Activated CD4-positive, alpha-beta T cell treated with anti-CD3 and anti-CD28 coated beads, Interleukin-10, Interleukin-2, amounts not matched to agents 100 ng/mL and 50 ng/mL, durations not matched to agents 16 hours and 8 hours (primary cell): ENCODE measurements at regions not wholly inside any gene's neighbourhood (a gene's known extent, or its start where the extent isn't known, plus 50 kb on each side); places are given as distances from the start of the nearest gene placed in this dataset.
"Not testable (repeated sequence)": the region's sequence is repeated elsewhere in the genome, so short reads cannot be mapped to it uniquely, and the experiment has no call there.

ENCODE experiments used
- DNase-seq: peaks from one replicate; pipeline ENCODE4 v3.0.0-alpha.2; 2020

- DNase-seq: no peak
Observed at GRCh38 chr3:87101861-87102625, 111.1 kb upstream of the VGLL3 start.

- DNase-seq: not testable (repeated sequence)
Observed at GRCh38 chr3:87097733-87098132, 106.8 kb upstream of the VGLL3 start.

- no peak for DNase-seq
Observed at GRCh38 chr3:87090631-87091030, 99.7 kb upstream of the VGLL3 start.

GRCh38 chr3:87088993-87089841 is 98.3 kb upstream of the VGLL3 start:
- peak; percentile 24 for DNase-seq

- DNase-seq: no peak
Observed at GRCh38 chr3:87088430-87088992, 97.6 kb upstream of the VGLL3 start.

- DNase-seq: peak; percentile 1
Observed at GRCh38 chr3:87084868-87085267, 93.9 kb upstream of the VGLL3 start.

GRCh38 chr3:87082796-87083440 is 92.0 kb upstream of the VGLL3 start:
- peak; percentile 26 for DNase-seq

- DNase-seq: no peak
Observed at GRCh38 chr3:87077355-87077754, 86.4 kb upstream of the VGLL3 start.

- DNase-seq: no peak
Observed at GRCh38 chr3:87076946-87077345, 86.0 kb upstream of the VGLL3 start.

GRCh38 chr3:87073496-87074145 is 82.7 kb upstream of the VGLL3 start:
- DNase-seq: no peak

GRCh38 chr3:87072446-87072845 is 81.5 kb upstream of the VGLL3 start:
- no peak for DNase-seq

- no peak for DNase-seq
Observed at GRCh38 chr3:87069971-87070370, 79.0 kb upstream of the VGLL3 start.

GRCh38 chr3:87069021-87069420 is 78.1 kb upstream of the VGLL3 start:
- no peak for DNase-seq

- DNase-seq: no peak
Observed at GRCh38 chr3:87062685-87063084, 71.7 kb upstream of the VGLL3 start.

- DNase-seq: no peak
Observed at GRCh38 chr3:87057474-87057873, 66.5 kb upstream of the VGLL3 start.

- no peak for DNase-seq
Observed at GRCh38 chr3:87053553-87053952, 62.6 kb upstream of the VGLL3 start.

- DNase-seq: no peak
Observed at GRCh38 chr3:87052499-87053260, 61.7 kb upstream of the VGLL3 start.

GRCh38 chr3:87047852-87048251 is 56.9 kb upstream of the VGLL3 start:
- DNase-seq: peak; percentile 28

GRCh38 chr3:87046241-87046640 is 55.3 kb upstream of the VGLL3 start:
- no peak for DNase-seq

- no peak for DNase-seq
Observed at GRCh38 chr3:87045473-87045872, 54.5 kb upstream of the VGLL3 start.

- DNase-seq: no peak
Observed at GRCh38 chr3:87044846-87045245, 53.9 kb upstream of the VGLL3 start.

- DNase-seq: no peak
Observed at GRCh38 chr3:87044409-87044808, 53.5 kb upstream of the VGLL3 start.
